ENCODE measurements at regions not wholly inside any gene's neighbourhood (a gene's known extent, or its start where the extent isn't known, plus 50 kb on each side); places are given as distances from the start of the nearest gene placed in this dataset.
"Not testable (repeated sequence)": the region's sequence is repeated elsewhere in the genome, so short reads cannot be mapped to it uniquely, and the experiment has no call there.

DNA sequence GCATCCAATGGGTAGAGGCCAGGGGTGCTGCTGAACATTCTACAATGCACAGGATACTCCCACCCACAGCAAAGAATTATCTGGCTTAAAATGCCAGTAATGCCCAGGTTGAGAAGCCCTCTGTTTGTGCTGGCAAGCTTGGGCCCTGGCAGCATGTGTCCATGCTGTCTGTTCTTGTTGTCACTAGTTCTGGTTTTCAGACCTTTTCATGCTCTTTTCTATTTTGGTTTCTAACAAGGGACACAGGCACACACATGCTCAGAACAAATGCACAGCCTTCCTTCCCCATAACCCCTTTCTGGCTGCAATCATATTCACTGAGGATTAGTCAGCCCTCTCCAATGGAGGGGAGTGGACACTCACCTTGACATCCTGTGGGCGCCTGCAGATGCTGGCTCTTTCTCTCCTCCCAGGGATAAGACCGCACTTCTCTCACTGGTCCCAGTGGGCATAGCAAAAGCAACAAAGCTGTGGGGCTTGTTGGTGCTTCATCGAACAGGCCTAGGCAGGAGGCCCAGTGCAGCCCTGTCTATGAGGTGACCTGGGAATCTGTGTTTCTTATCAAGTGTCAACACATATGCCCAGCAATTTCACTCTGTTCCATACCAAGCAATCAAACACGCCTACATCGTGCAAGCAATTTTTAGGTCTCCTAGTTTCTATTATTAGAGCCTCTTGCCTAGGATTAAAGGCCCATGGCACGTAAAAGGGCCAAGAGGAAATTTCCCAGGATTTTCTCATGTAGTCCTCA is 271.1 kb upstream of the CCL2 start:
- no peak for DNase-seq

DNA sequence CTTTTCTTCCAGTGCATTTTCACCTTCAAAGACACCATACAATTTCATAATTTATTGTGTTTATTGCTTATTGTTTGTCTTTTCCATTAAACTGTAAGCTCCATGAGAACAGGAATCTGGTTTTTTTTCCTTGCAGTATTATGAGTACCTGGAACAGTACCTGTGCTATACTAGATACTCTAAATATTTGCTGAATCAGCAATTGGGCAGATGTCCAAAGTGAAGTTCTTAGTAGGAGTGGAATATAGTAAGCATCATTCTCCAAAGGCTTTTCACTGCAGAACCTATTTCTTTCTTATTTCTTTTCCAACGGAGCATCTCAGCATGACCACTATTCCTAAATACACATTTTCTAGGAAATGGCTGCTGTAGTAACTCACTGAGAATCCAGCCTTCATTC is 269.0 kb upstream of the CCL2 start:
- no peak for DNase-seq

DNA sequence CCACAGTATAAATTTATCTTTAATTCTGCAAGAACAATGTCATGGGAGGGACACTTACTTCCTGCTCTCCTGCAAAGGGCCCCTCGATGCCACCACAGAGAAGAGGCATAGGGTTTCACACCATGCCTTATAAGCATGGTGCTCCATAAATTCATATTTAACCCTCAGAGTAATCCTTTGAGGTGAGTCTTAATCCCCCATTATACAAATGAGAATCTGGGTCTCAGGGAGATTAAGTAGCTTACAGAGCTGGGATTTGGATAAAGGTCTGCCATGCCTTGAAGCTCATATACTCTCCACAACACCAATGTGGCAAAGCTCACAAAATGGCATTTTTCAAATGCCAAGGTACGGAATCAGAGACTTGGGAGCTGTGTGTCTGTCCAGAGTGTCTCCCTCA is 268.5 kb upstream of the CCL2 start:
- DNase-seq: no peak

DNA sequence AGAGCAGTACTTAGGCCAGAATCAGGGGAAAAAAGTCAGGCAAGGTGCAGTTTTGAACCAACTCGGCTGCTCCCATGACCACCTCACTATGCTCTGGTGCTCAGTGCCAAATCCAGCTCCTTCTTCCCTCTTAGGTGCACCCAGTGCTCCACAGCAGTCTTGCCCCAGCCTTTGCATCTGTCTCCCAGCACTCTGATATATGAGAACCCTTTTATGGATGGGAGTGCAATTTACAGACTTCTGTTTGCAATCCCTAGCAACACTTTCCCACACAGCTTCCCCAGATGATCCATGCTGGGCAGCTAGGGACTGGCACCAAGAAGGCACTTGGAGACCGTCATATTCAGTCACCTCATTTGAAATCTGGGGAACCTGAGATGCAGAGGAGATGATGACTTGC is 267.9 kb upstream of the CCL2 start:
- DNase-seq: no peak

DNA sequence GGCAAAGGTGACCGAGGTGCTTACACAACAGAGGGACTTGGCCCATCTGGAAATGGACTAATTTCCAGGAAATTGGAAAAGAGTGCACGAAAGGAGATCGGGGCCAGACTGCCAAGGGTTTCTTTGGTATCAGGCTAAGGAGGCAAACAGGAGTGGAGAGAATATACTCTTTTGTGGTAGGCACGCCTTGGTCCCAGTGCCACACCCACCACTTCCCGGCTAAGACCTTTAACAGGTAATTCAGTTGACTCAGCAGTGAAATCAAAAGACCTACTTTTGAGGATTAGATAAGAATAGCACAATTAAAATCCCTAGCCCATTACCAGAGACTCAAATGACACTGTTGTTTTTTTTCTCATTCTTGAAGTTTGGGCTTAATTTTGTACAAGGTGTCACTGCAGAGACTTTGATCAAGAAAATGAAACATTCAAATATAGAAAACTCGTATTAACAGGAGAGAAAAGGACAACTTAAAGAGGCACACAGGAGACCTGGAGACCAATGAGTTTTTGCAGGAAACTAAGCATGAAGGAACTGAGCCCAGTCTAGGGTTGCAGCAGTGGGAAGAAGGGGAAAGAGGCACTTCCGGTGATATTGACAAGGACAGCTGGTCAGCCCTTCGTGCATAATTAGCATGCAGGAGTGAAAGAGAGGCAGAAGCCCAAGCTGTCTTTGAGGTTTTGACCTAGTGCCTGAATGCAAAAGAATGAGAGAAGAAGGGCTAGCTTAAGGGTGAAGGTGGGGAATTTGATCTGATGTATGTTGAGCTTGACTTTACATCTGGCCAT is 265.5 kb upstream of the CCL2 start:
- DNase-seq: no peak

DNA sequence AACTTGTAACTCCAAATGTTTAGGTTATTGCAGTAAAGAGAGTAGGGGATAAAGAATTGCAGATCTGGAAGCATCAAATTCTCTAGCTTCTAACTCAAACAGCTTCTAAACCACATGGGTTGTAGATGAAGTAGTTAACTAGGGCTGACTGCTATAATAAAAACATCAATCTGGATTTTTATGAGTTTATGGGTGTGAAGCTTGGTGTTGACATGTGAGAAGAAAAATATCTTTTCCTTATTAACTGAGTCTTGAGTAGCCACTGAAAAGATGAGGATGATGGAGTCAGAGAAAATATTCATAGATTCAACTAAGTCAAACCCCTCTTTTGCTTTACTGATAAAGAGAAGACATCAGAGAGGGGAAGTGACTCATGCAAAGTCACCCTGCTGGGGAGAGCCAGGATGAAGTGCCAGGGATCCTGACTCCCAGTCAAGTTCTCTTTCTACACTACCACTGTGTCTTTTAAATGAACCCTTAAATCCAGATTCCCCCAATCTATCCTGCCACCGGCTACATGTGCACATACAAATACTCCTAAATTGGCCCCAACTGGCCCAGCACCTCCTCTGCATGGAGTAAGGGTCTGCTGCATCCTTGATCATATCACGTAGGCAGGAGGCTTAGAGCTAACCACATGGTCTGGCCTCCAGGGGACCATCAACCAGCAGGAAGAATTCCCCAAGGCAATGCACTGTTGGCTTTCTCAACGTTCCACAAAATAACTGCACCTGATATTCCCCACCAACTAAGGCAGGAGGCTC is 264.0 kb upstream of the CCL2 start:
- DNase-seq: no peak

DNA sequence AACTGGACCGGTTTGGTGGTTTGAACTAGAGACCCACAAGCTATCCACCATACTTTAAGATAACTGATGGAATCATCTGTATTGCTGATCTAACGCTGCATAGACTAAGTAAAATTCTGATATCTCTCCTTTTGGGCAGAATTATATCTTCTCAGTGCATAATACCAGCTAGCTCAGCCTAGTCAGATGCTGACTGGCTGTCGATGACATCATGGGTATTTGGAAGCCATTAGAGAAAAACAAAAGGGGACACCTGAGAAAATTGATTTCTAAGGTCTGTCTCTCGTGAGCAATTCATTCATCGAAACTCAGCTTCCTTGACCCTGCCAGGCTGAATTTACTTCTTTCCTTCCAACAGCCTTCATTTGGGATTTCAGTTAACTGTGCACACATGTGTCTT is 263.0 kb upstream of the CCL2 start:
- DNase-seq: no peak

DNA sequence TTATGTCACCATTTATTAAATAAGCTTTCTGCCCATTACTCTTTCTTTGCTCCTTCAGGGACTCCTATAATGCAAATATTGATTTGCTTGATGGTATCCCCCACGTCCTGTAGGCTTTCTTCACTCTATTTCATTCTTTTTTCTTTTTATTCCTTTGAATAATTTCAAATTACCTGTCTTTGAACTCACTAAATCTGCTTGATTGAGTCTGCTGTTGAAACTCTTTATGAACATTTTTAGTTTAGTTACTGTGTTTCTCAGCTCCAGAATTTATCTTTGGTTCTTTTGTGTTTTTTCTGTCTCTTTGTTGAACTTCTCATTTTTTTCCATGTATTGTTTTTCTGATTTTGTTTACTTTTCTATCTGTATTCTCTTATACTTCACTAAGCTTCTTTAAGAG is 254.4 kb upstream of the CCL2 start:
- DNase-seq: no peak

DNA sequence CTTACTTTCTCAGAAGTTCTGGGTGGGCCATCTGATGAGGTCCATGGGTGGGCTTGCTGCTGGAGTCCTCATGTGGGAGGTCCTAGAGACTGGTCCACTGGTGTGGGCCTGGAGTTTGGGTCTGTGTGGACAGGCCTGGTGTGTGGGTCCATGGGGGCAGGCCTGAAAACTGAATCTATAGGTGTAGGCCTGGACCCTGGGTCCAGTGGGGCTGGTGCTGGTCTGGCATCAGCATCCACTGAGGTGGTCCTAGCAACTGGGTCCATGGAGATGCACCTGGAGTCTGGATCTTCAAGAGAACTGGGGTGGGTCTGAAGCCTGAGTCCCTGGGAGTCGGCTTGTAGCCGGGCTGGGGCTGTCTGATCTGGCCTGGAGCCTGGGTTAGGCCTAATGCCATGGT is 253.8 kb upstream of the CCL2 start:
- no peak for DNase-seq

DNA sequence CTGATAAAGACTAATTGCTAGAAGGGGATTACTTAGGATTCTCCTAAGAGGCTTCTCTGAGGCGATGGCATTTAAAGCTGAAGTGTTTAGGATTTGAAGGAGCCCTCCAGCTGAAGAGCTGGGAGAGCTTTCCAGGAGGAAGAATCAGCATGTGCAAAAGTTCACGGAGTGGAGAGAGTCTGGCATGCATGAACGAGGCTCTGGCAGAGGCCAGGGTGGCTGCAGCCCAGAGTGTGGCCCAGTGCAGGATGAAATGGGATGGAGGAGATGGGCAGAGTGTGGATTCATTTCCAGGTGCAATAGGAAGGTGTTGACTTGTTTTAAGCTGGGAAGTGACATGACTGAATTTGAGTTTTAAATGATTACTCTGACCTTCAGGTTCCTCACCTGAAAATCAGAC is 249.0 kb upstream of the CCL2 start:
- no peak for DNase-seq

DNA sequence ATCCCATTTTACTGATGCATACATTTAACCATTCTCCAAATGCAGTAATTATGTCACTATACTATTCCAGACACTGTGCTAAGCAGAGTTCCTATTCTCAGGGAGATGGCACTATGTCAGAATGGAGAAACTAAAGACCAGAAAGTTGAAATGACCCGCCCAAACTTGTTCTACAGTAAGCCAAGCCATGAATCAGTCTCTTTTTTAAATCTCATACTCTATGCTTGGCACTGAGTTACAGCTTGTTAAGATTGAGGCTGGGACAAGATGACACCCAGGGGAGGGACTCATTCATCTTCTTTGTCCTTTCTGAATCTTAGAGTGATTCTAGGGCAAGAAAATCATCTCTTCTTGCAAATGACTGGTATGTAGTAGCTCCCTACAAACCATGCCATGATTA is 247.0 kb upstream of the CCL2 start:
- DNase-seq: no peak

DNA sequence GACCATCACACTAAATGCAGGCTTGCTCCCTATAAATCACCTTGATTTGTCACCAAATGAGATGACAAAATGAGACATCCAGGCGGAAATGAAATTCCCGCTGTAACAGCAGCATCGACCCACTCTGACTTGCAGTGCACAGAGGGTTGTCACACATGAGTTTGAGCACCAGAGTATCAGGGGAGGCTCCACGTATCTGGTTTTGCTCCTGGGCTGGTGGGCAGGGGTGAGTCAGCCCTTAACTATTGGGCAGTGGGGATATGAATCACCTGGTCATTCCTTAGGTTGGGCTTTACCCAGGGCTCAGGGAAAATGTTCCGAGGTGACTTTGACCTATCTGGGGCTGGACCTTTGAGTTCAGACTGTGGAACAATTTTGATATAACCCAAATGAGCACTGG is 245.2 kb upstream of the CCL2 start:
- no peak for DNase-seq

DNA sequence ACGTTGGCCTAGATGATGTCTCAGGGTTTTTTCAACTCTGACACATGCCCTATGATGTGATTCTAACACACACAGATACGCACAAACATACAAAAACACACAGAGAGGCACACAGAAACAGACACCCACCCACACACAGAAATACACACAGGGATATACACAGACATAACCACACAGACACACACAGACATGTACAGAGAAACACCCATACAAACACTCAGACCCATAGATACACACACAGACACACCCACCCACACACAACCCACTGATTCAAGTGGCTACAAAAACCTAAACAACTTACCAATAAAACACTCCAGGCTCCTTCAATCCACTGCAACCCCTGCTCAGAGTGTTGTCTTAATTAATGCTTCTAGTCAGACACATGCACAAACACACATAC is 244.6 kb upstream of the CCL2 start:
- DNase-seq: no peak

DNA sequence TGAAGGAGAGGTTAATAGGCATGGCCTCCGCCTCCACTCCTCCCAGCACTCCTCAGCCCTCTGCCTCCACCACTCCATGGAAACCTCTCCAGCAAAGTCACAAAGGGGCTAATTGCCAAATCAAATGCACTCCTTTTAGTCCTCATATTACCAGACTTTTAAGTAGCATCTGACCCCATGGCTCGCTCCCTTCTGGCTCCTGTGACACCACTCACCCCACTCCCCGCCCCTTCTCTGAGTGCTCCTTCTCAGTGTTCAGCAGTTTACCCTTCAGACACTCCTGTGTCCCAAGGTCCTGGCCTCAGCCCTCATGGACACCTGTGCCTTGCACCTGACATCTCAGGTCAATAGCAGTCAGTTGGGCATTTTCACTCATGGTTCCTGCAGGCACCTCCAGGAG is 243.5 kb upstream of the CCL2 start:
- DNase-seq: no peak

DNA sequence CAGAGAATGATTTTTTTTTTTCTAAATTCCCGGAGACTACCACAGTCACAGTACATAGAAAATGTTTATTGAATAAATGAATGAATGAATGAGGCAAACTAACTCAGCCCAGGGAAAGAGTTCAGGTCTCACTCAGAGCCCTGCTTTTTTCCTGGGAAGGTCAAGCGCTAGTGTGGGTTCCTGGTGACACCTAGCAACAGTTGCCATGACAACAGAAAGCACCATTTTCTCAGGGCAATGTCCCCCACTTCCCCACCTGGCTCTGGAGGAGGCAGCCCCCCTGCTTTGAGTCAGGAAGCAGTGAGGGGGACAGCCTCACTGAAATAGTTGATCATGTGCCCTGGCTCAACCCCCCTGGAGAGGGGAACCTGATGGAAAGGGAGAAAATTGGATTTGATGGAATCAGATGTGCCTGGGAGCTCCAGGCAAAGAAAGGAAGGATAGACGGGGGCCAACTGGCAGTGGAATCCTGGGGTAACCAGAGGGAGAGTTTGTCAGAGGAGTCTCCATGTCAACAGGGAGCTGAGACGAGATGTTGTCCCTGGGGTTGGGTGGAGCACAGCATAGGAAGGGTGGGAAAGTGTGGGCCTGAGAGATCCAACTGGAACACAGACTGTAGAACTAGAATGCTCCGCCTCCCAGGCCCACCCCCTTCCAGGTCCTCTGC is 242.2 kb upstream of the CCL2 start:
- no peak for DNase-seq

DNA sequence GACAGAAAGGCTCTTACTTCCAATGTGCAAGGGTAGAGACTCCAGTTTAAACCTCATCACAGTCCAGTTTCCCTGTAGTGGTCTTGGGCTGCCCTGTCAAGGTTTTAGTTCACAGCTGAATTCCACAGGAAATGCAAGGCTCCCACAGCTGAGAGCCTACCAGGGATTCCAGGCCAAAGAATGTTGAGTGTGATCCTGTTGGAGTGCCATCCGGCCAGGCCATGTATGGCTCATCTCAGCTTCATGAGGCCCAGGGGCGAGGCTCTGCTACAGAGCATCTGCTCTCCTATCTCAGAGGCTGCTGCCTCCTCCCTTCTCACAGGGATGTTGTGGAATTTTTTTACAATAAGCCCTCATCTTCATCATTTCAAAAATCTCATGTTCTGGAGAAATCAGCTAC is 239.8 kb upstream of the CCL2 start:
- no peak for DNase-seq

DNA sequence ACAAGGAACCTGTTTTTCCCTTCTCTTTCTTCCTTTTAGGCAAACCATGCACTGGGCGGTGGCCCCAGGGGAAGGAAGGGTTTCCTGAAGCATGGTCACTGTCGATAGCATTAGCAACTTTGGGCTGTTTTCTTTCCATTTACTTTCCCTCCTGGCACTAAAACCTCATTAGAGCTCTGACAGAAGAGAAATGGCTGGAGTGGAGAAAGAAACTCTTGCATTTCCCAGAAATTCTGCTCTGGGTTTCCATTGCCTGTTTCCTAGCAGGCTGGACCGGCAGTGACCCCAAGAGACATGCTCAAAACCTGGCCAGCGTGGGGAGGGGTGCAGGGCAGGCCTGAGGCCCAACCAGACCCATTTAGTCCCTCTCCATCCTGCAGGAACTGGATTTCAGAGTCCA is 230.7 kb upstream of the CCL2 start:
- no peak for DNase-seq

DNA sequence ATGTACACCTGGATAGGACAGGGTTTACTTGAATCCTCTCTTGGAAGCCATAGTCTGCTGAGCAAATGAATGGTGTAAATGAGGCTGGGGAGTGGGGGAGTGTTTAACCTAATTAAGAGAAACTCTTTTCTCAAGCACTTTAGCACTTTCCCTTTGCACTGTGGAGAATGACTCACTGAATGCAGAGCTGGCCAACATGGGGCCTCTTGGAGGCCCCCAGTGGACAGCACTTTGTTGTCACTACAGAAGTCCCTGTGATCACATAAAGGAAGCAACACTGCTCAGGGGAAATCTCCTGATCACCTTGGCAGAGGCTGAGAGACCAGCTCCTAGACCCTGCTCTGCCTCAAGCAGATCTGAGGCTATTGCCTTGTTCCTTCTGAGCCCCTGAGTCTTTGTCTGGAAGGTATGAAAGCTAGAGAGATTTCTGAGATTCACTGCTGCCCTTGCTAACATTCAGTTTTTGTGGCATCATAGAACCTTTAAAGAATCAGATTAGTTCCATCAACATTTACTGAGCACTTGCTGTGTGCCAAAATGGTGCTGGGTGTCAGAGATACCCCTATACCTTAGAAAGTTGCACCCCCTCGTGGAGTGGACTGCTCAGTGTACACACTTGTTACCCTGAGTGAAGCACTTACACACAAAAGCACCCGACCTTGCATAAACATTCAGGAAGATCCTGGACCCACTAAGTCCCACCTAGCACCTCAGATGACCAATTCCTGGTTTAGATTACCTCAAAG is 230.1 kb upstream of the CCL2 start:
- DNase-seq: no peak

DNA sequence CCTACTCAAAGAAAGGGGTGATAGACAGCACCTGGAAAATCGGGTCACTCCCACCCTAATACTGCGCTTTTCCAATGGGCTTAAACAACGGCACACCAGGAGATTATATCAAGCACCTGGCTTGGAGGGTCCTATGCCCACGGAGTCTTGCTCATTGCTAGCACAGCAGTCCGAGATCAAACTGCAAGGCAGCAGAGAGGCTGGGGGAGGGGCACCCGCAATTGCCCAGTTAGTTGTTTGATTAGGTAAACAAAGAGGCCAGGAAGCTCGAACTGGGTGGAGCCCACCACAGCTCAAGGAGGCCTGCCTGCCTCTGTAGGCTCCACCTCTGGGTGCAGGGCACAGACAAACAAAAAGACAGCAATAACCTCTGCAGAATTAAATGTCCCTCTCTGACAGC is 224.5 kb upstream of the CCL2 start:
- not testable (repeated sequence) for DNase-seq

DNA sequence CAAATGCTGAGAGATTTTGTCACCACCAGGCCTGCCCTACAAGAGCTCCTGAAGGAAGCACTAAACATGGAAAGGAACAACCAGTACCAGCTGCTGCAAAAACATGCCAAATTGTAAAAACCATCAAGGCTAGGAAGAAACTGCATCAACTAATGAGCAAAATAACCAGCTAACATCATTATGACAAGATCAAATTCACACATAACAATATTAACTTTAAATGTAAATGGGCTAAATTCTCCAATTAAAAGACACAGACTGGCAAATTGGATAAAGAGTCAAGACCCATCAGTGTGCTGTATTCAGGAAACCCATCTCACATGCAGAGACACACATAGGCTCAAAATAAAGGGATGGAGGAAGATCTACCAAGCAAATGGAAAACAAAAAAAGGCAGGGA is 222.8 kb upstream of the CCL2 start:
- DNase-seq: not testable (repeated sequence)

DNA sequence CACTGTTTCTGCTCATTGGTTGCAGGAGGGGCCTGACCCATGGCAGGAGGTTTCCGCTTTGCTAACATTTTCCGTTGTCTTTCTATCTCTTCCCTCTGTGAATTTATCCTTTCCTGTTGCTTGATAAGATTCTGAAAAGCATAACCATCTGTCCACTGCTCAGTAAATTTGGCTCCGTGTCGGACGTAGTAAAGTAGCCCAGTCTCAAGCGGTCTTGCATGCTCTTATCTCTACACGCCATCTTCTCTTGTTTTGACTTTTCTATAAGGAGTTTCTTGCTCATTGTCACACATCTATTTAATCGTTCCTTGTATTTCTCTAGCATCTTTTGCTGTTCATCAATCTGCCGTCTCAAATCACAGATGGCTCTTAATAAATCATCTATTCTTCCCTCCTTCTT is 216.3 kb upstream of the CCL2 start:
- not testable (repeated sequence) for DNase-seq

DNA sequence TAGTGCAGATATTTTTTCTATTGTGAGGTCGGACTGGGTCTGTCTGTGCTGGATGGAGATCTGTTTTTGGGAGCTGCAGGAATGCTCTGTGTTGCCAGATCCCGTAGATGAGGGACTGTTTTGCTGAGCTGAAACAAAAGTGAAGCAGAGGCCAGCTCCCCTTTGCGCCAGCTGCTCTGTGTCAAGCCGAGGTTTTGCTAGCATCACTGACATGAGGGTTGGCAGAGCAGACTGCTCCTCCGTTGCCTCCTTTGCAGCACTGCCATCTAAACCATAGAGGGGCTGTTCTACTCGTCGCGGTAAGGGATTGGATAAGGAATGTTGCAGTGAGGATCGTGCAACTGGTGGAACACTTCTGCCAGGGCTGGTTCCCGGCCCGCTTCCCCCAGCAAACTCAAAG is 215.9 kb upstream of the CCL2 start:
- not testable (repeated sequence) for DNase-seq

Measured in hippocampal formation (tissue), 2 donors.